Fibroblast of lung (primary cell): ENCODE measurements at regions not wholly inside any gene's neighbourhood (a gene's known extent, or its start where the extent isn't known, plus 50 kb on each side); places are given as distances from the start of the nearest gene placed in this dataset.

ENCODE experiments used
- DNase-seq, 2 donors: peaks; one replicate each; pipeline versions ENCODE4 v3.0.0 to v3.0.0-alpha.2; 2010; ENCODE audit warnings: low read depth in 2 of 2
- H2AFZ ChIP-seq: 2 replicates; pipeline ENCODE4 v1.5.1; 2012; ENCODE audit warnings: low read length, control low read depth, inconsistent platforms
- H3K27ac ChIP-seq: 2 replicates; pipeline ENCODE4 v1.5.1; 2011; ENCODE audit warnings: low read length, control low read depth; ENCODE audit not compliant: insufficient read depth
- H3K27me3 ChIP-seq: 2 replicates; pipeline ENCODE4 v1.5.1; 2011; ENCODE audit warnings: mild to moderate bottlenecking, low read length; ENCODE audit not compliant: control insufficient read depth, insufficient read depth
- H3K36me3 ChIP-seq: 2 replicates; pipeline ENCODE4 v1.5.1; 2011; ENCODE audit warnings: low read length; ENCODE audit not compliant: control insufficient read depth, insufficient read depth
- H3K4me1 ChIP-seq: 2 replicates; pipeline ENCODE4 v1.5.1; 2011; ENCODE audit warnings: low read length; ENCODE audit not compliant: control insufficient read depth, insufficient read depth; ENCODE audit errors: extremely low read depth
- H3K4me2 ChIP-seq: 2 replicates; pipeline ENCODE4 v1.5.1; 2011; ENCODE audit warnings: low read length, control low read depth; ENCODE audit not compliant: insufficient read depth; ENCODE audit errors: extremely low read depth
- H3K4me3 ChIP-seq, 4 experiments: fragments of 200-600 bp in 1 of 4; sonication (generic) in 1 of 4; replicated peaks in 1 of 4; 2 replicates each; pipeline ENCODE4 v1.5.1; 2011 to 2016; ENCODE audit warnings: low read length in 4 of 4, low read depth in 3 of 4, mild to moderate bottlenecking in 3 of 4, control low read depth in 2 of 4, inconsistent platforms in 1 of 4, mixed read lengths in 1 of 4; ENCODE audit not compliant: insufficient read depth in 1 of 4; ENCODE audit errors: control extremely low read depth in 1 of 4
- H3K79me2 ChIP-seq: 2 replicates; pipeline ENCODE4 v1.5.1; 2012; ENCODE audit warnings: mild to moderate bottlenecking, low read length, inconsistent platforms; ENCODE audit not compliant: control insufficient read depth, insufficient read depth
- H3K9ac ChIP-seq: 2 replicates; pipeline ENCODE4 v1.5.1; 2011; ENCODE audit warnings: mild to moderate bottlenecking, low read length, control low read depth; ENCODE audit not compliant: insufficient read depth
- H3K9me3 ChIP-seq: 2 replicates; pipeline ENCODE4 v1.5.1; 2012; ENCODE audit warnings: low read depth, low read length; ENCODE audit not compliant: control insufficient read depth, insufficient read depth
- H4K20me1 ChIP-seq: 2 replicates; pipeline ENCODE4 v1.5.1; 2011; ENCODE audit warnings: low read length; ENCODE audit not compliant: control insufficient read depth, insufficient read depth; ENCODE audit errors: extremely low read depth
- CTCF ChIP-seq, 2 donors: IDR thresholded peaks in 1 of 2; conservative IDR thresholded peaks in 1 of 2; 1 replicate in 1 of 2; 2 replicates in 1 of 2; pipeline ENCODE4 v1.5.1; 2011 to 2012; ENCODE audit warnings: low read length in 2 of 2, control low read depth in 1 of 2, inconsistent platforms in 1 of 2, low read depth in 1 of 2, mild to moderate bottlenecking in 1 of 2
- EZH2 ChIP-seq: IDR thresholded peaks from 2 replicates; pipeline ENCODE4 v1.5.1; 2012; ENCODE audit warnings: low read length, control low read depth, mild to moderate bottlenecking; ENCODE audit errors: missing control alignments

GRCh38 chr3:5427938-5428337, 240.4 kb downstream of the EDEM1 start:
- H3K79me2 ChIP-seq, result no peaks in the 10 kb centered on the region
- no peak for TF ChIP-seq EZH2
- no peak for TF ChIP-seq CTCF (conservative IDR thresholded peaks at IDR 0.05 in 1 of 2, IDR thresholded peaks at IDR 0.05 in 1 of 2; ENCODE audit: low read depth in 1 of 2, low read length in 2 of 2)
- no peak overlapping the region for H3K4me2 ChIP-seq
- no peak overlapping the region for H3K9ac ChIP-seq
- H3K9me3 ChIP-seq, result no peaks in the 10 kb centered on the region
- no peaks in the 10 kb centered on the region for H3K4me1 ChIP-seq
- H2AFZ ChIP-seq, result no peak overlapping the region
- no peaks in the 10 kb centered on the region for H3K27me3 ChIP-seq
- H3K27ac ChIP-seq, result no peak overlapping the region
- no peaks in the 10 kb centered on the region for H3K36me3 ChIP-seq
- DNase-seq, result no peak
- no peak overlapping the region for H3K4me3 ChIP-seq
- no peaks in the 10 kb centered on the region for H4K20me1 ChIP-seq

GRCh38 chr3:5428607-5429516, 241.4 kb downstream of the EDEM1 start:
- TF ChIP-seq CTCF (conservative IDR thresholded peaks at IDR 0.05 in 1 of 2, IDR thresholded peaks at IDR 0.05 in 1 of 2; ENCODE audit: low read depth in 1 of 2, low read length in 2 of 2), result no peak
- TF ChIP-seq EZH2, result no peak
- Histone ChIP-seq H3K4me3 (no peak overlapping the region), H3K27ac (no peak overlapping the region), H2AFZ (no peak overlapping the region), H3K79me2 (no peaks in the 10 kb centered on the region), H3K9me3 (no peaks in the 10 kb centered on the region), H3K4me1 (no peaks in the 10 kb centered on the region), H3K9ac (no peak overlapping the region), H3K27me3 (no peaks in the 10 kb centered on the region), H3K36me3 (no peaks in the 10 kb centered on the region), H3K4me2 (no peak overlapping the region), H4K20me1 (no peaks in the 10 kb centered on the region)
- peak in 1 of 2 donors; percentile 57 for DNase-seq

DNA sequence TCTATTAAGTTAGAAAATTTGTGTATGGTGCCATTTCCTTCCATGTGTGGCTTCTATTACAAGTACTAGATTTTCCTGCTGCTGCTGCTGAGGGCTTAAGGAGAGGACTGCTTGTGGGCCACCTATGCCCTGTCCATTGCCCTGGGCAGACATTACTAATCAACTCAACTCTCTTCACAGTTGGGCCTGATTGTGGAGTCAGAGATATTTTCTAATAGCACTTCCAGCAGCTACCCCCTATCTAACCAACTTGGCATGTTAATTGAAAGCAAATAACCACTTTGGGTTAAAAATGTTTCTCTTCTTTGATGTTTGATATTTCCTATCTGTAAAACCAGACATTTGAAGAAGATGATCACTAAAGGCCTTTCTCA, 242.0 kb downstream of the EDEM1 start:
- TF ChIP-seq EZH2 (no peak), CTCF (conservative IDR thresholded peaks at IDR 0.05 in 1 of 2, IDR thresholded peaks at IDR 0.05 in 1 of 2; ENCODE audit: low read depth in 1 of 2, low read length in 2 of 2) (no peak)
- no peaks in the 10 kb centered on the region for H3K79me2 ChIP-seq
- no peak overlapping the region for H3K4me3 ChIP-seq
- no peak overlapping the region for H3K27ac ChIP-seq
- H2AFZ ChIP-seq, result no peak overlapping the region
- no peaks in the 10 kb centered on the region for H4K20me1 ChIP-seq
- H3K4me1 ChIP-seq, result no peaks in the 10 kb centered on the region
- H3K9ac ChIP-seq, result no peak overlapping the region
- no peak overlapping the region for H3K4me2 ChIP-seq
- no peak for DNase-seq
- no peaks in the 10 kb centered on the region for H3K36me3 ChIP-seq
- H3K9me3 ChIP-seq, result no peaks in the 10 kb centered on the region
- H3K27me3 ChIP-seq, result no peaks in the 10 kb centered on the region
